IPS DF 19.7 (cell line): ENCODE measurements at regions not wholly inside any gene's neighbourhood (a gene's known extent, or its start where the extent isn't known, plus 50 kb on each side); places are given as distances from the start of the nearest gene placed in this dataset.

Source experiments
- DNase-seq: peaks from one replicate; pipeline ENCODE4 v3.0.0-alpha.2; 2013; ENCODE audit warnings: low read depth, low spot score

GRCh38 chr5:96283589-96283988, 149.5 kb downstream of the PCSK1 start:
- DNase-seq: no peak

- DNase-seq: no peak
Observed at GRCh38 chr5:96282020-96282419, 151.0 kb downstream of the PCSK1 start.

- no peak for DNase-seq
Observed at GRCh38 chr5:96280946-96281393, 152.1 kb downstream of the PCSK1 start.

GRCh38 chr5:96279801-96280542, 153.1 kb downstream of the PCSK1 start:
- DNase-seq: no peak

GRCh38 chr5:96278981-96279380, 154.1 kb downstream of the PCSK1 start:
- DNase-seq: no peak

GRCh38 chr5:96275051-96275450, 158.0 kb downstream of the PCSK1 start:
- DNase-seq: no peak

GRCh38 chr5:96265487-96265886, 167.6 kb downstream of the PCSK1 start:
- no peak for DNase-seq

GRCh38 chr5:96264047-96264446, 169.0 kb downstream of the PCSK1 start:
- DNase-seq: no peak

GRCh38 chr5:96262105-96262504, 170.9 kb downstream of the PCSK1 start:
- no peak for DNase-seq

- DNase-seq: no peak
Observed at GRCh38 chr5:96260009-96260408, 173.0 kb downstream of the PCSK1 start.

GRCh38 chr5:96259151-96259772, 173.8 kb downstream of the PCSK1 start:
- no peak for DNase-seq

GRCh38 chr5:96258692-96259091, 174.4 kb downstream of the PCSK1 start:
- no peak for DNase-seq

GRCh38 chr5:96257904-96258303, 175.1 kb downstream of the PCSK1 start:
- DNase-seq: no peak

GRCh38 chr5:96256795-96257470, 176.1 kb downstream of the PCSK1 start:
- no peak for DNase-seq

- no peak for DNase-seq
Observed at GRCh38 chr5:96254980-96255691, 177.9 kb downstream of the PCSK1 start.

GRCh38 chr5:96253140-96253539, 179.9 kb downstream of the PCSK1 start:
- DNase-seq: no peak

GRCh38 chr5:96252596-96252995, 180.5 kb downstream of the PCSK1 start:
- DNase-seq: no peak

- no peak for DNase-seq
Observed at GRCh38 chr5:96250782-96251181, 182.3 kb downstream of the PCSK1 start.

GRCh38 chr5:96248131-96248530, 184.9 kb downstream of the PCSK1 start:
- DNase-seq: no peak

GRCh38 chr5:96247708-96248107, 185.3 kb downstream of the PCSK1 start:
- DNase-seq: no peak

- DNase-seq: no peak
Observed at GRCh38 chr5:96247097-96247701, 185.8 kb downstream of the PCSK1 start.
